GM19397 (cell line): ENCODE measurements at regions not wholly inside any gene's neighbourhood (a gene's known extent, or its start where the extent isn't known, plus 50 kb on each side); places are given as distances from the start of the nearest gene placed in this dataset.

Source experiments
- ATAC-seq: cut with Tn5 transposase; IDR thresholded peaks from one replicate; pipeline ENCODE4 v1.9.1; 2021; ENCODE audit warnings: mild to moderate bottlenecking, moderate library complexity; ENCODE audit not compliant: unreplicated experiment

- no peak for ATAC-seq
Measured at GRCh38 chr15:94100863-94101262, 130.5 kb upstream of the MCTP2 start.

- ATAC-seq, result no peak
Measured at GRCh38 chr15:94099574-94099960, 131.8 kb upstream of the MCTP2 start.

GRCh38 chr15:94098921-94099573 is 132.3 kb upstream of the MCTP2 start:
- ATAC-seq, result no peak

GRCh38 chr15:94097552-94097951 is 133.8 kb upstream of the MCTP2 start:
- no peak for ATAC-seq

GRCh38 chr15:94094310-94094709 is 137.1 kb upstream of the MCTP2 start:
- ATAC-seq, result no peak

GRCh38 chr15:94086341-94086740 is 145.0 kb upstream of the MCTP2 start:
- no peak for ATAC-seq

- no peak for ATAC-seq
Measured at GRCh38 chr15:94083467-94084052, 147.8 kb upstream of the MCTP2 start.

GRCh38 chr15:94081829-94082228 is 149.5 kb upstream of the MCTP2 start:
- no peak for ATAC-seq

GRCh38 chr15:94080989-94081605 is 150.3 kb upstream of the MCTP2 start:
- ATAC-seq, result no peak

- no peak for ATAC-seq
Measured at GRCh38 chr15:94080416-94080815, 150.9 kb upstream of the MCTP2 start.

- ATAC-seq, result no peak
Measured at GRCh38 chr15:94079968-94080367, 151.4 kb upstream of the MCTP2 start.

- ATAC-seq, result no peak
Measured at GRCh38 chr15:94079459-94079858, 151.9 kb upstream of the MCTP2 start.

GRCh38 chr15:94077938-94078337 is 153.4 kb upstream of the MCTP2 start:
- no peak for ATAC-seq

GRCh38 chr15:94075349-94075748 is 156.0 kb upstream of the MCTP2 start:
- no peak for ATAC-seq

GRCh38 chr15:94070356-94071295 is 160.7 kb upstream of the MCTP2 start:
- ATAC-seq, result no peak

GRCh38 chr15:94069844-94070243 is 161.5 kb upstream of the MCTP2 start:
- ATAC-seq, result no peak

- no peak for ATAC-seq
Measured at GRCh38 chr15:94066811-94067210, 164.6 kb upstream of the MCTP2 start.

- no peak for ATAC-seq
Measured at GRCh38 chr15:94066046-94066445, 165.3 kb upstream of the MCTP2 start.

- ATAC-seq, result no peak
Measured at GRCh38 chr15:94064676-94065313, 166.6 kb upstream of the MCTP2 start.

GRCh38 chr15:94061041-94061440 is 170.3 kb upstream of the MCTP2 start:
- no peak for ATAC-seq

GRCh38 chr15:94059013-94059587 is 172.3 kb upstream of the MCTP2 start:
- ATAC-seq, result no peak
